ENCODE measurements at regions not wholly inside any gene's neighbourhood (a gene's known extent, or its start where the extent isn't known, plus 50 kb on each side); places are given as distances from the start of the nearest gene placed in this dataset.

DNA sequence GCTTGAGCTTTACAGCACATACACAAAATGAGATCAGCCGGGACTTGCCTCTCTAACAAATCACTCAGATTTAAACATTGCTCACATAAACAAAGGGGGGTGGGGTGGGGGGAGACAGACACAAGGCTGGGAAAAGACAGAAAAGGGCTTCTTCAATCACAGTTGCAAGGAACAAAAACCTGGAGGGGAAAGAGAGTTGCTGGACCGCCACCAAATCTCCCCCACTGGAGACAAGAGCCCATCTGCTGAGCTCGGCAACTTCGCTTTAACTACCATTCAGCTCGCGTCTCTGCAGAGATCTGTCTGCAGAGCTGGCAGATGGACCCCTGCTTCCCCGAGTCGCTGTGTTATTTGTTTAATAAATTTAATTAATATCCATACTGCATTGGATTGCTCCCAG is 165.0 kb downstream of the RCN1 start:
- TF ChIP-seq, protein P1, sequence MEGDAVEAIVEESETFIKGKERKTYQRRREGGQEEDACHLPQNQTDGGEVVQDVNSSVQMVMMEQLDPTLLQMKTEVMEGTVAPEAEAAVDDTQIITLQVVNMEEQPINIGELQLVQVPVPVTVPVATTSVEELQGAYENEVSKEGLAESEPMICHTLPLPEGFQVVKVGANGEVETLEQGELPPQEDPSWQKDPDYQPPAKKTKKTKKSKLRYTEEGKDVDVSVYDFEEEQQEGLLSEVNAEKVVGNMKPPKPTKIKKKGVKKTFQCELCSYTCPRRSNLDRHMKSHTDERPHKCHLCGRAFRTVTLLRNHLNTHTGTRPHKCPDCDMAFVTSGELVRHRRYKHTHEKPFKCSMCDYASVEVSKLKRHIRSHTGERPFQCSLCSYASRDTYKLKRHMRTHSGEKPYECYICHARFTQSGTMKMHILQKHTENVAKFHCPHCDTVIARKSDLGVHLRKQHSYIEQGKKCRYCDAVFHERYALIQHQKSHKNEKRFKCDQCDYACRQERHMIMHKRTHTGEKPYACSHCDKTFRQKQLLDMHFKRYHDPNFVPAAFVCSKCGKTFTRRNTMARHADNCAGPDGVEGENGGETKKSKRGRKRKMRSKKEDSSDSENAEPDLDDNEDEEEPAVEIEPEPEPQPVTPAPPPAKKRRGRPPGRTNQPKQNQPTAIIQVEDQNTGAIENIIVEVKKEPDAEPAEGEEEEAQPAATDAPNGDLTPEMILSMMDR (IDR thresholded peaks at IDR 0.05; ENCODE audit: insufficient read depth, low read length, poor library complexity, severe bottlenecking), result no peak
- TF ChIP-seq EZH2phosphoT487 (conservative IDR thresholded peaks at IDR 0.05; ENCODE audit: low read length), result no peak
- H3F3A ChIP-seq (ENCODE audit: insufficient read depth), result no peaks in the 10 kb centered on the region
- H3K9ac ChIP-seq (ENCODE audit: low read length), result no peak overlapping the region
- H3K79me2 ChIP-seq (ENCODE audit: insufficient read depth, low read length), result no peaks in the 10 kb centered on the region
- H4K20me1 ChIP-seq (ENCODE audit: low read depth, low read length), result no peaks in the 10 kb centered on the region
- no peak overlapping the region for H3K4me3 ChIP-seq (ENCODE audit: insufficient read depth, low read length, poor library complexity, severe bottlenecking)
- no peaks in the 10 kb centered on the region for H3K36me3 ChIP-seq (ENCODE audit: low read length)
- H3K9me2 ChIP-seq (replicated peaks; ENCODE audit: insufficient read depth, low read length), result no peaks in the 10 kb centered on the region
- H2AFZ ChIP-seq (ENCODE audit: low read depth, low read length, severe bottlenecking), result no peak overlapping the region
- no peak overlapping the region for H3K27ac ChIP-seq (ENCODE audit: low read depth, low read length)
- no peak overlapping the region for H3K4me2 ChIP-seq (ENCODE audit: low read depth, low read length, poor library complexity, severe bottlenecking)
- H3K9me3 ChIP-seq (ENCODE audit: insufficient read depth, low read length), result no peaks in the 10 kb centered on the region
- no peaks in the 10 kb centered on the region for H3K27me3 ChIP-seq (ENCODE audit: low read length)

- H3K27ac ChIP-seq (ENCODE audit: low read depth, low read length), result no peak overlapping the region
- TF ChIP-seq, protein P1 (IDR thresholded peaks at IDR 0.05; ENCODE audit: insufficient read depth, low read length, poor library complexity, severe bottlenecking), result no peak
- TF ChIP-seq EZH2phosphoT487 (conservative IDR thresholded peaks at IDR 0.05; ENCODE audit: low read length), result no peak
- H3K36me3 ChIP-seq (ENCODE audit: low read length), result no peaks in the 10 kb centered on the region
- H3F3A ChIP-seq (ENCODE audit: insufficient read depth), result no peaks in the 10 kb centered on the region
- H3K9me2 ChIP-seq (replicated peaks; ENCODE audit: insufficient read depth, low read length), result no peaks in the 10 kb centered on the region
- no peak overlapping the region for H3K4me2 ChIP-seq (ENCODE audit: low read depth, low read length, poor library complexity, severe bottlenecking)
- H3K9ac ChIP-seq (ENCODE audit: low read length), result no peak overlapping the region
- H4K20me1 ChIP-seq (ENCODE audit: low read depth, low read length), result no peaks in the 10 kb centered on the region
- H3K27me3 ChIP-seq (ENCODE audit: low read length), result no peaks in the 10 kb centered on the region
- no peak overlapping the region for H2AFZ ChIP-seq (ENCODE audit: low read depth, low read length, severe bottlenecking)
- H3K79me2 ChIP-seq (ENCODE audit: insufficient read depth, low read length), result no peaks in the 10 kb centered on the region
- no peak overlapping the region for H3K4me3 ChIP-seq (ENCODE audit: insufficient read depth, low read length, poor library complexity, severe bottlenecking)
- H3K9me3 ChIP-seq (ENCODE audit: insufficient read depth, low read length), result no peaks in the 10 kb centered on the region
These were observed 165.6 kb downstream of the RCN1 start for GRCh38 chr11:32256466-32256865.

DNA sequence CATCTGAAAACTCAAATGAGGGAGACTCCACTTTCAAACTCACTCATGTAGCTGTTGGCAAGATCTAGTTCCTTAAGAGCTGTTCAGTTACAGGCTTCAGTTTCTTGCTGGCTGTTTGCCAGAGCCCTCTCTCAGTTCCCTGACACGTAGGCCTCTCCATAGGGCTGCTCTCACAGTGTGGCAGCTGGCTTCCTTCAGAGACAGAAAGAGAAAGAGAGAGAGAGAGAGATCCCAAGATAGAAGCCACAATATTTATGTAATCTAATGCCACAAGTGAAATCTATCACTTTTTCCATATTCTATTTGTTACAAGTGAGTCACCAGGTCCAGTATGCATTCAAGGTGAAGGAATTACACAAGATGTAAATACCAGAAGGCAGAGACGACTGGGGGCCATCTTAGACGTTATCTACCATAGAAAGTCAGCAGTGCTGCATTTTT is 168.8 kb downstream of the RCN1 start:
- no peak overlapping the region for H3K27ac ChIP-seq (ENCODE audit: low read depth, low read length)
- H3K9ac ChIP-seq (ENCODE audit: low read length), result no peak overlapping the region
- H3K4me3 ChIP-seq (ENCODE audit: insufficient read depth, low read length, poor library complexity, severe bottlenecking), result no peak overlapping the region
- H4K20me1 ChIP-seq (ENCODE audit: low read depth, low read length), result no peaks in the 10 kb centered on the region
- no peaks in the 10 kb centered on the region for H3K79me2 ChIP-seq (ENCODE audit: insufficient read depth, low read length)
- H3K9me2 ChIP-seq (replicated peaks; ENCODE audit: insufficient read depth, low read length), result no peaks in the 10 kb centered on the region
- H2AFZ ChIP-seq (ENCODE audit: low read depth, low read length, severe bottlenecking), result no peak overlapping the region
- no peaks in the 10 kb centered on the region for H3K27me3 ChIP-seq (ENCODE audit: low read length)
- H3K4me2 ChIP-seq (ENCODE audit: low read depth, low read length, poor library complexity, severe bottlenecking), result no peak overlapping the region
- H3F3A ChIP-seq (ENCODE audit: insufficient read depth), result no peaks in the 10 kb centered on the region
- TF ChIP-seq EZH2phosphoT487 (conservative IDR thresholded peaks at IDR 0.05; ENCODE audit: low read length), result no peak
- TF ChIP-seq, protein P1 (IDR thresholded peaks at IDR 0.05; ENCODE audit: insufficient read depth, low read length, poor library complexity, severe bottlenecking), result no peak
- no peaks in the 10 kb centered on the region for H3K36me3 ChIP-seq (ENCODE audit: low read length)
- no peaks in the 10 kb centered on the region for H3K9me3 ChIP-seq (ENCODE audit: insufficient read depth, low read length)
